NCI-H2196 treated with DMSO at 0.1 percent for 48 hours (cell line): ENCODE measurements at regions not wholly inside any gene's neighbourhood (a gene's known extent, or its start where the extent isn't known, plus 50 kb on each side); places are given as distances from the start of the nearest gene placed in this dataset.

ENCODE experiments used
- DNase-seq: peaks from one replicate; lab custom pipeline; 2025; ENCODE audit not compliant: unreplicated experiment; lab: John Stamatoyannopoulos, UW

- no peak for DNase-seq
Observed at GRCh38 chr11:95330302-95330701, 99.3 kb upstream of the SESN3 start.

- DNase-seq: no peak
Observed at GRCh38 chr11:95327273-95327948, 96.4 kb upstream of the SESN3 start.

GRCh38 chr11:95325777-95326258 is 94.8 kb upstream of the SESN3 start:
- DNase-seq: no peak

GRCh38 chr11:95324826-95325225 is 93.8 kb upstream of the SESN3 start:
- no peak for DNase-seq

GRCh38 chr11:95322539-95322938 is 91.5 kb upstream of the SESN3 start:
- DNase-seq: no peak

- DNase-seq: no peak
Observed at GRCh38 chr11:95318498-95318897, 87.5 kb upstream of the SESN3 start.

GRCh38 chr11:95308512-95309035 is 77.6 kb upstream of the SESN3 start:
- DNase-seq: no peak

- DNase-seq: no peak
Observed at GRCh38 chr11:95307286-95307685, 76.3 kb upstream of the SESN3 start.

- DNase-seq: no peak
Observed at GRCh38 chr11:95306801-95307200, 75.8 kb upstream of the SESN3 start.

- DNase-seq: no peak
Observed at GRCh38 chr11:95306123-95306522, 75.1 kb upstream of the SESN3 start.

- DNase-seq: no peak
Observed at GRCh38 chr11:95305705-95306104, 74.7 kb upstream of the SESN3 start.

- DNase-seq: no peak
Observed at GRCh38 chr11:95304777-95305176, 73.8 kb upstream of the SESN3 start.

- DNase-seq: no peak
Observed at GRCh38 chr11:95302211-95302610, 71.2 kb upstream of the SESN3 start.

GRCh38 chr11:95301474-95301873 is 70.5 kb upstream of the SESN3 start:
- no peak for DNase-seq

- no peak for DNase-seq
Observed at GRCh38 chr11:95299078-95299679, 68.2 kb upstream of the SESN3 start.

GRCh38 chr11:95297680-95298452 is 66.9 kb upstream of the SESN3 start:
- DNase-seq: no peak

GRCh38 chr11:95296621-95297025 is 65.6 kb upstream of the SESN3 start:
- no peak for DNase-seq

GRCh38 chr11:95296165-95296564 is 65.2 kb upstream of the SESN3 start:
- DNase-seq: no peak

- no peak for DNase-seq
Observed at GRCh38 chr11:95295382-95296149, 64.6 kb upstream of the SESN3 start.

- DNase-seq: no peak
Observed at GRCh38 chr11:95294701-95295100, 63.7 kb upstream of the SESN3 start.

- DNase-seq: no peak
Observed at GRCh38 chr11:95293116-95293515, 62.1 kb upstream of the SESN3 start.
